GM21528 (cell line): ENCODE measurements at regions not wholly inside any gene's neighbourhood (a gene's known extent, or its start where the extent isn't known, plus 50 kb on each side); places are given as distances from the start of the nearest gene placed in this dataset.

ENCODE experiments used
- ATAC-seq: cut with Tn5 transposase; IDR thresholded peaks from one replicate; pipeline ENCODE4 v1.9.1; 2021; ENCODE audit warnings: mild to moderate bottlenecking, moderate library complexity; ENCODE audit not compliant: unreplicated experiment, low FRiP score

DNA sequence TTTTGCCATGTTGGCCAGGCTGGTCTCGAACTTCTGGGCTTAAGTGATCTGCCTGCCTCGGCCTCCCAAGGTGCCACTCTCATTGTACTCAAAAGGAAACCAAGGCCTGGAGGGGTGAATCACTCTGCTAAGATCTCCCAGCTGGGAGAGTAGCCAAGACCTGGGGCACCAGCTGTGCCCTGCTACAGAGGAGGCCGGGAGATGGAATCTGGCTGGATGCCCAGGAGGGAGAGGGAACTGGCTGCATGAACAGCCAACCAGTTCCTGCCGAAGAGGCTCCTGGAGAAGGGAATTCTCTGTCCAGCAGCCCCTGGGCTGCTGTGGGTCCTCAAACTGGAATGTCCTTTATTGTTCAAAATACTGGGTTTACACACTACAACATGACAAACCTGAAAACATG, 238.7 kb upstream of the CIBAR2 start:
- no peak for ATAC-seq

DNA sequence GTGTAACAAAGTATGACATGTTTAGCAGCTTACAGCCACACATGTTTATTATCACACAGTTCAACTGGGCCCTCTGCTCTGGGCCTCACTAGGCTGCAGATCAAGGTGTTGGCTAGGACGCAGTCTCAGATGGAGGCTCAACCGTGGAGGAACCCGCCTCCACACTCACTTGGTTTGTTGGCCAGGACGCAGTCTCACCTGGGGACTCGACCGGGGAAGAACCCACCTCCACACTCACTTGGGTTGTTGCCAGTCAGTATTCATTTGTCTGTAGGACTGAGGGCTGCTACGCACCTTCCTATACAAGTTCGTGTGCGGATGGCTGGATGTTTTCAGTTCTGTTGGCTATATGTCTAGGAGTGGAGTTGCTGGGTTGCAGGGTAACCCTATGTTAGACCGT, 240.7 kb upstream of the CIBAR2 start:
- no peak for ATAC-seq

DNA sequence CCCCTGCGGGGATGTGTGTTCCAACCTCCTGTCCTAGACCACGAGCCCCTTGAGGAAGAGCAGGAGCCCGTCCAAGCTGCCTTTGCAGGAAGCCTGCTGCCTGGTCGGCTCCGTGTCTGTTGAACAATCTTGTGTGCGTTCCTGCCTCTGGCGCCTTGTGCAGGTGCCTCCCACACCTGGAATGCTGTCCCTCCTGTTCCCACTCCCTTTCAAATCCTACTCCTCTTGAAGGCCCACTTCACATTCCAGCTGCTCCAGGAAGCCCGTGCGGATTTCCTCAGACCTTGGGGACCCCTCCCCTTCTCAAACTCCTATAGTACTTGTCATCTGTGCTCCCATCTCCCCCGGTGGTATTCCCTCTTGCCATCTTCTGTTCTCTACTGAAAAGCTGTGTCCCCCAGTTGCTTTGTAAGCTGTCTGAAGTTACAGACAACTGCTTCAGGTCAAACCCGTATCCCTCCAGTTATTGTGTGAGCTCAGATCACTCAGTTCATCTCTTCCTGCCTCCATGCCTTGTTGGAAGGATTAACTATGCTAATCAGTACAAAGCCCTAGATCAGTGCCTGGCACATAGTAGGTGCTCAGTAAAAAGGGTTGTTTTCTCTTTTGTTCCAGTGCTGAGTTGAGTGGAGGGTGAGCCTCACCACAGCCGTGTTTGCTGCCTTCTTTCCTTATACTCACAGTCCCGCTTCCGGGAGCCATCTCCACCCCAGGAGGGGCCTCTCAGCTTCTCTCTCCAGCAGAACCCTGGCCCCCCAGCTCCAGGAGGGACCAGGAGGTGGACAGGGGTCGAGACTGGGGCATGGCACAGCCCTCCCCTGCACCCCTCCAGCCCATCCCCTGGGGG, 241.8 kb upstream of the CIBAR2 start:
- ATAC-seq = no peak

DNA sequence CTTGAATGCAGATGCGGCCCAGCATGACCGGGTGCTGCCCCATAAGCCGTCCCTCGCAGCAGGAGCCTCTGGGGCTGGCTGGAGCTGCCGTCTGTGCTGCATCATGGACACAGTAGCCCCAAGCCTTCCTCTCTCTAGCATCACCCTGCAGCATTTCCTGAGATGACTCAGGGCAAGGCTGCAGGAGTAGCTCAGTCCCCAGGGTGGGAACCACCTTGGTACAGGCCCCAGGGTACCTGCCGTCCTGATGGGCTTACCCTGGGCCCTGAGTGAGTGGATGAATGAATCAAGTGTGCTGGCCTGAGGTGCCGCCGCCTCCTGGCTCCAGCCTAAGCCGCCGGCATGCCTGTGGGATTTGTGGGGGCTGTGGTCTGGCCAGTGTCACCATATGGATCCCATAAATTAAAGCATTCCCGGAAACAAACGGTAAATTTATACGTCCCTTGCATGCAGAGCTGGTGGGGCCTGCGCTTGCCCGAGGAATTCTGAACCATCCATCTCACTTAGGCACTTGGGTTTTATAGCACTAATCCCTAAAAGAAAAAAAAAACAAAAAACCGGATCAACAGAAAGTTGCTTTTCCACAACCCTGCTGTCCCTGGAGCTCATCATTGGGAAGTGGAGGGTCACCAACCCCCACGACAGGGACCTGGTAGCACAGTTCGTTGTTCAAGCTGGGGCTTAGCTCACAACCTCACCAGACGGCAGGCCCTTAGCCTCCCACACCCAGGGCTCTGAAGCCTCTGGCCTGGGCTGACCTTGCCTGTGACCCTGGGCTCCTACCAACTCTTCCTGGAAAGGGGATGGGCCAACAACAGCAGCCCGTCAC, 242.6 kb upstream of the CIBAR2 start:
- no peak for ATAC-seq

DNA sequence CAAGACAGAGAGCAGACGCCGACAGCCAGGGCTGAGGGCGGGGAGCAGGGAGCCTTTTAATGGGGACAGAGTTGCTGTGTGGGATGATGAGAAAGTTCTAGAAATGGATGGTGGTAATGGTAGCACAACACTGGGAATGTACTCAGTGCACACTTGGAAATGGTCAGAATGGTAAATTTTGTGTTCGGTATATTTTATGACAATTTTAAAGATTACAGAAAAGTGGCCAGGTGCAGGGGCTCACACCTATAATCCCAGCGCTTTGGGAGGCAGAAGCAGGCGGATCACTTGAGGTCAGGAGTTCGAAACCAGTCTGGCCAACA, 243.2 kb upstream of the CIBAR2 start:
- no peak for ATAC-seq

DNA sequence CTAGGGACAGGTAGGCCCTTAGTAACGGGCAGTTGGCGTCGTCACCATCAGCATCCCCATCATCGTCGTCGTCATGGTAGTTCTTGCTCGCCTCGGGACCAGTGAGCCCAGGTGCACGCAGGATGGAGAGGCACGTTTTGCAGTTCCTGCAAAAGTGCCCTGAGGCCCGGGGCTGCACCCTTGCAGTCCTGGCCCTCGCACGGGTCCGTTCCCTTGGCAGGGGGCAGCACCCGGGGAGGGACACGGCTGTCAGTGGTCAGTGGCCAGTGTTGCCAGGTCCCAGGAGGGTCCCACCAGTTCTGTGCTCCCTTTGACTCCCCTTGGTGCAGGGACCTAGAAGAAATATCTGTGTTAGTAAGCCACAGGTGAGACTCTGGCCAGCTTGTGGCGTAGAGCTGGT, 243.9 kb upstream of the CIBAR2 start:
- ATAC-seq = no peak

DNA sequence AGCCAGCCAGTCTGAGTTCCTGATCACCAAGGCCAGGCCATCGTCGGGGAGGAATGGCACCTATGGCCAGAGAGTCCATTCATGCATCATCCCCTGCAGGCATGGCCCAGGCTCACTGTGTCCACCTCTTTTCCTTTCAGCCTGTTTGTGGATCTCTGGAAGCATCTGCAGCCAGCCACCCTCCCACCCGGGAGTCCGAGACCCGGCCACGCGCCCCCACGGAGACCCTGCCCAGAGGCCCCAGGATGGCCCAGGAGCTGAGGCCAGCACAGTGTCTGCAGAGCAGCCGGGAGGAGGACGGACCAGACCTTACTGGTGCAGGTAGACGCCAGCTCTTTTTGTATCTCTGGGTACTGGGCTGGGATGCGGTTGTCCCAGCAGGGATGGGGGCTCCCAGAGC, 245.1 kb upstream of the CIBAR2 start:
- no peak for ATAC-seq

DNA sequence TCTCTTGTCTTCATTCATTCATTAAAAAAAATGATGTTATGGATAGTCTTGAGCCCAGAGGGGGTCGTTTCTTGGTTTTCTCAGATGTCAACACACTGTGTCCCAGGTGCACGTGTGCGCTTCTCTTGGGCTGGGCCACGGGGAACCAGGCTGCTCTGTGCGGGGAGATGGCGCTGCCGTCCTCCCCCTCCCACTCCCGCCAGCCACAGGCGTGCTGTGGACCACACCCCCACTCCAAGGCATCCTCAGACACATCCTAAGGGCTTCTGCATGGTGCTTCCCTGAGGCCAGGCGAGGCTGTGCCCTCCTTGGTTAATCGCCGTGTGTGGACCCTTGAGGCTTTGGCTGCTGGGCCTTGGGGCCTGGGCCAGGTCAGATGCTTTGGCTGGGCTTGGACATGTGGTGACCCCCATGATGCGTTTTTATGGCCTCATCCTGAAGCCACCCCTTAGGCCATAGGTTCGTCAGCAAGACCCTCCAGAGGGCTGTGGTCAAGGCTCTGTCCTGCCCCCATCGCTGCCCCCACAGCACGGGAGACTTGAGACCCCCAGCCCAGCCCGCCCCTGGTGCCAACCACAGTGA, 245.7 kb upstream of the CIBAR2 start:
- no peak for ATAC-seq

DNA sequence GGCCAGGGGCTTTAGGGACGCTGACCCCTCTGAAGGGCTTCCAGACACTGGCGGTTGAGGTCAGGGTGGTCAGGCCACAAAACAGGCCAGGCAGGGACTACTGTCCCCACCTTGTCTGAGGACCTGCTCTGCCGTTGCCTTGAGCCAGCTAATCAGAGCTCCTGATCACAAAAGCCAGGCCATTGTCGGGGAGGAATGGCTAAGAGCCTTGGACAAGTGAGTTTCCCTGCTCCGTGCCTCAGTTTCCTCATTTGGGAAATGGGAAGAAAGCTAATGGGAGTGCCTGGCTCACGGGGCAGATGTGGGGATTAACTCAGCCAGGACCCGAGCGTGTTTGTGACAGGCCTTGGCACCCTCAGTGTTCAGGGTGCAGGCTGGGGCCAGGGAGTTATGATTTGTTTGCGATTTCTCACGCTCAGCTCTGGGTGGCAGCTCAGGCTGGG, 246.5 kb upstream of the CIBAR2 start:
- ATAC-seq = no peak

DNA sequence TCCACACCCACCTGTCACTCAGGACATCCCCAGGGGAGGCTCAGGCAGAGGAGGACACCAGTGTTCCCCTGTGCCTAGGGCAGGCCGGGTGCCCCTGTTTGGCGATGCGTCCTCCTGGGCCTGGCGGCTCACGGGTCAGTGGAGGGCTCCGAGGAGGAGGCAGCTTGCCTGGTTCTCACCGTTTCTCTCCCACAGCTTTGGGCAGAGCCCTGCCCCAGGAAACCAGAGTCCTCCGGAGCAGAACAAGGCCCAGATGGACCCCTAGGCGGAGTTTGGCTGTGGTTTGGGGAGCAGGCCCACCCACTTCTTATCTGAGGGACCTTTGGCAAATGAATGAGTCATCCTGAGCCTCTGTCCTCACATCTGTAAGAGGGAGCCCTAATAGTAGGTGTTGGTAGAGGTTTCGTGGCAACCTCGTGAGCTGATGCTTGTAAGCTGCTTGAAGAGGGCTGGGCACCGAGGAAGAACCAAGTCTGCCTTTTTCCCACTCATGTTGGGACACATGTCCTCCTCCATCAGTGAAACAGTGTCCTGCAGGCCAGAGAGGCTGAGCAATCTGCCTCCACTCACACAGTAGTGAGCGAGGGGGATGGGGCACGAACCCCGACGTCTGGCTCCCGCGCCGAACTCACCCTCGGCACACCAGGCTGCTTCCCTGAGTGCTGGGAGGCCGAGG, 247.0 kb upstream of the CIBAR2 start:
- no peak for ATAC-seq

DNA sequence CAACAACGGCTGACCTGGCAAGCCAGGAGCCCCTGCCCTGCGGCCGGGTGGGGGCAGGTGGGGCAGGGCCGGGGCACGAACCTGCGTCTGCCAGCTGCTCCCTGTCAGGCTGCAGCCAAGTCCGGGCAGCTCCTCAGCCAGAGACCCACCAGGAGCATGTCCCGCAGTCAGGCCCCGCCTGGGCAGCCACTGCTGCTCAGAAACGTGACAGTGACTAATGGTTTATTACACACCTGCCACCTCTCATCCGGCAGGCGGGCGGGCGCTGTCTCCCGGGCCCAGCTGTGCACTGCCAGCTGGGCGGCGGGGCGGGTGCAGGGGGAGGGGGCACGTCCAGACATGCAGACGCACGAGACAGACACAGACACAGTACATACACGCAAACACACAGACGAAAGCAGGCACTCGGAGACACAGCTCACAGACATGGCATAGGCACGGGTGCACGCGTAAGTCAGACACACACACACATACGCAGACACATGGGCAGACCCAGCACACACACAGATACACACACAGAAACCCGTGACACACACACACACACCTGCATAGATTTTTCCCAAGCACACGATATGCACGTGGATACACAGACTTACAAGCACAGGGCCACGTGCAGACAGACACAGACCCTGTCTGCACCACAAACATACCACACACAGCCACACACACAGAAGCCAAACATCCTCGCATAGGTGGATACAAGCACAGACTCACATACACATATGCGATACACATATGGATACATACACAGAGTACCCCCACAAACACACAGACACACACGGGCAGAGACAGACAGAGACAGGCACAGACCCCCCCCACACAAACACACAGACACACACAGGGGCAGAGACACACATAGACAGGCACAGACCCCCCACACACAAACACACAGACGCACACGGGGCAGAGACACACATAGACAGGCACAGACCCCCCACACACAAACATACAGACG, 248.3 kb upstream of the CIBAR2 start:
- ATAC-seq = no peak

DNA sequence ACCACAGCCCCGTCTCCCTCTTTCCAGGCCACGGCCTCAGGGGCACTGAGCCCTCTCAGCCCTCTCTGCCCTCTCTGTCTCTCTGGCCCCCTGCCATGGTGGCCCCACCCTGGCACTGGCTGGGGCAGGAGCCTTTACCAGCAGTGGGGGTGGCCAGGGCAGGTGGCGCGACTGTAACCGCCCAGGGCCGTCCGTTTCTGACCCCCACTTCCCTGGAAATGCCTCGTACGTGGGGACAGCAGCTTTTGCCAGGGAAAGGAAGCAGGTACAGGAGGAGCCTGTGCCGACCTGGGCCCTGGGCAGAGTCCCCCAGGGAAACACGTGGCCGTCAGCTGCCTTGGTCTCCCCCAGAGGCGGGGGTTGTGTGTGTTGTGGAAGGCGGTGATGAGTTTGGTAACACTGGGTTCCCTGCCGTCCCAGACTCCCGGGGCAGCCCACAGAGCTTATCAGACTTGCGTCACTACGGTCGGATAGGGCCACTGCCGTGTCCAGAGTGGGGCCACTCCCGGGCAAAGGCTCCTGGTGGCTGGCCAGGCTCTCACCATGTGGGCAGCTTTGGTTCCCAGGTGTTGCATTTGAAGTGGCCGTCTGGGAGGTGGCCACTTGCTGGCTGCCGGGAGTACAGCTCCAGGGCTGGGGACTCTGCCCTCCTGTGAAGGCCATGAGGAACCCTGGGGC, 249.3 kb upstream of the CIBAR2 start:
- no peak for ATAC-seq

DNA sequence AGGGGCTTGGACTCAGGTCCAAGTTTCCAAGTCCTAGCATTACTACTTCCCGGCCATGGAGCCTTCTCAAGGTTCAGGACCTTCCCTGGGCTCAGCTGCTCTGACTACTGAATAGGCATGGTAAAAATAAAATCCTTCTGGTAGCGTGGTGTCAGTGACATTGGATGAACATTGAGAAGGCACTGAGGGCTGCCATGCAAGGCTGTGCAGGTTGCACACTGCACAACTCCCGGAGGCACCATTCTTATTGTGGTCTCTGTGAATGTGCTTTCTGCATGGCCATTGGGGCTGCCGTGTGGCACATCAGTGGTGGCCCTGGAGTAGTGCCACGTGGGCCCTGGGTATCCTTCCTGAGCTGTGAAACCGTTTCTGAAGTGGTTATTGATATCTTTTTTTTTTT, 250.2 kb upstream of the CIBAR2 start:
- no peak for ATAC-seq

DNA sequence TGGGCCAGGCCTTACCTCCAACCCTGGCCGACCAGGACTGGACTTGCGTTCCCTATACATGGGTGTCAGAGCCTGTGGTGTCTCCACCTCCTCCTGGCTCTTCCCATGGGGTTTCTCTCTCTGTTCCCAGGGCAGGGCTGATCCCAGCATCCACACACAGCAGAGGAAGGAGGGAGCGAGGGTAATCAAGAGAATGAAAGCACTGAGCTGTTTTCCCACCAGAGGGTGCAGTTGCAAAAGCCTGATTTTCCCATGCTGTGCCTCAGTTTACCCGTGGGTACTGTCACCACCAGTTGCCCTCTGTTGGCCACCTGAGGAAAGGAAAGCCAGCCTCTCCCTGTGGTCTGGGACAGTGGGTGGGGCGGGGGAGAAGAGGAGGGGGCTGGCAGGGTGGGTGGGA, 249.7 kb upstream of the GSE1 start:
- no peak for ATAC-seq

DNA sequence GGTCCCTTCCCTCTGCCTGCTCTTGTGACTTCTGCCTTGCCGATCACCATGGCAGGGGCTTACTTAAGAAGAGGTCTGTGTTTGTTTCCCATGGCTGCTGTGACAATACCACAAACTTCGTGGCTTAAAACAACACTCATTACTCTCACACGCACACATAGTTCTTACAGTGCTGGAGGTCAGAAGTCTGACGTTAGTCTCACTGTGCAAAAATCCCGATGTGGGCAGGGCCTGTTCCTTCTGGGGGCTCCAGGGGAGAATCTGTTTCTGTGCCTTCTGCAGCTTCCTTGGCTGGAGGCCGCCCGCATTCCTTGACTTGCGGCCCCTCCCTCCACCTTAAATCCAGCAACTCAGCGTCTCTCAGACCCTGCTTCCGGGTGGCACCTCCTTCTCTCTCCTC, 249.2 kb upstream of the GSE1 start:
- no peak for ATAC-seq

DNA sequence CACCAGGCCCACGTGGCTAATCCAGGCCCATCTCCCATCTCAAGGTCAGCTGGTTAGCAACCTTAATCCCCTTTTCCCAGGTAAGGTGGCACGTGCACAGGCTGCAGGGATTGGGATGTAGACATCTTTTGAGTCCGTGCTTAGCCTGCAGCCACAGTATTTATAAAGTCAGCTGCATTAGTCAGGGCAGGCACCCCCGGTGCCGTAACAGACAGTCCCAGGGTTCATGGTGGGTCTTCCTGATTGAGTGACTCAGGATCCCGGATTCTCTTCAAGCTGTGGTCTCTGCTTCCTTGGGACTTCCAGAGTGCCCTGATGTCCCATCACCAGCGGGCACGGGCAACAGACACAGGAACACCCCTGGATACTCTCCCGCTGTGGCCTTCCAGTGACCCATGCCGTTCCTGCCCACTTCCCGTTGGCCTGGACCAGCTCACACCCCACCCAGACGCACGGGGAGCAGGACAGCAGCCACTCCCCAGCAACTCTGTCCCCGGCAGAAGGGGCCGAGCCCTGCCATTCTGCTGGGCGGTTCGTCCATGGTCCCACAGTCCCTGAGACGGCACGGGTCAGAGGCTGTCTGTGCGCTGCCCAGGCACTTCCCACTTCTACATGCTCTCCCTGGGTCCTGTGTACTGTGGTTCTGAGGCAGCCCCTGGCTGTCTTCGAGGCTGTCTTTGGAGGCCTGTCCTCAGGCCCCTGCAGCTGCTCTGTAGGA, 248.6 kb upstream of the GSE1 start:
- no peak for ATAC-seq

DNA sequence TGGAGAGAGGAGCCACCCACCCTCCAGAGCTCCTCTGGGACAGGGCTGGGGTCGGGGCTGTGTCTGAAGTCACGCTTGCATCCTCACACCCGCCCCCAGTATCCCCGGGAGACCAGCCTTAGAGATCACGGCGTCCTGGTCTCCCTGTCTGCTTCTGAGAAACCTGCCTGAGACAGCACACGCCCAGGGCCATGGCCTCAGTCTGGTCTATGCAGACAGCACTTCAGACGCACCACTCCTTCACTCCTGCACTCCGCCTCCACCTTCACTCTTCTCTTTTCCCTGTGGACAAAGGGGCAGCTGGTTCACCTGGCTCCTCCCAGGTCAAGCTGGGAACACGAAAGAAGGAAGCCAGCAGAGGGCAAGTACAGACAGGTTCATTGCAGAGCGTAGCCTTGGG, 248.0 kb upstream of the GSE1 start:
- ATAC-seq = no peak

DNA sequence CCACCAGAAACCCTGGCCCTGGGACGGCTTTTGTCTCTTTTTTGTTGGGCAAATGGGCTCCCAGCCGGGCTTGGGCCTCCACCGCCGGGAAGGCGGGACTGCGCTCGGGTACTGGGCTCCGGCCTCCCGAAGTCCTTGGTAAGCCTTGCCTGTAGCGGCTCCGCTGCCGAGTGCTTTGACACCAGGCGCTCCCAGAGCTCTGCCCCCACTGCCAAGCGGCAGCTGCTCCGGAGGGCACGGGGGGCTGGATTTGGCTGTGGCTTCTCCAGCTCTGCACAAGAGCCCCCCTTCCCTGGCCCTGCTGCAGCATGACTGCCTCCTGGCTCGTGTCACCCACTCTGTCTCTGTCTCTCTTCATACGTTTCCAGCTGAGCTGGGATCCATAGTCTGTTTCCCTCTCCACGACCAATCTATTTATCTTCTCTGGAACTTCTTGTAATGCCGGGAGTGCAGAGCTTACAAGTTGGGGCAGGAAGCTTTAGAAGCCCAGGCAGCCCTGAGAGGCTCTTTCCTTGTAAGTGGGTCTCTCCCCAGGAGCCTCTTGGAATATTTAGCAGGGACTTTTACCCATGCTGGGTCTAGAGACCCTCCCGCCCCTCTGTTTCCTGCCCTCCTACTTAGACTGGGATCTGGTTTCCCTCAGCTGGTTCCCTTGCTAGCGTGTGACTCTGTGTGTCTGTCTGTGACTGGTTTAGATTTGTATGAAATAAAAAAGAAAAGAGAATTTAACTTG, 246.9 kb upstream of the GSE1 start:
- no peak for ATAC-seq
